Mucosa of descending colon (tissue), 3 donors: ENCODE measurements at regions not wholly inside any gene's neighbourhood (a gene's known extent, or its start where the extent isn't known, plus 50 kb on each side); places are given as distances from the start of the nearest gene placed in this dataset.

Experiments used
- ATAC-seq: fragments of 200-7000 bp; cut with Tn5 transposase; one replicate; pipeline ENCODE4 v1.9.1; 2020; ENCODE audit warnings: mild to moderate bottlenecking, moderate library complexity
- DNase-seq, 3 donors: peaks; one replicate each; pipeline ENCODE4 v3.0.0-alpha.2; 2020
- H3K36me3 ChIP-seq: fragments of 200-600 bp; one replicate; pipeline ENCODE4 v1.8.0; 2021; ENCODE audit warnings: low read depth, mild to moderate bottlenecking
- H3K4me1 ChIP-seq: fragments of 200-600 bp; one replicate; pipeline ENCODE4 v1.8.0; 2021; ENCODE audit warnings: low read depth, mild to moderate bottlenecking
- H3K4me3 ChIP-seq: fragments of 200-600 bp; one replicate; pipeline ENCODE4 v1.8.0; 2021; ENCODE audit warnings: mild to moderate bottlenecking
- H3K9me3 ChIP-seq: fragments of 200-600 bp; one replicate; pipeline ENCODE4 v1.8.0; 2021; ENCODE audit warnings: mild to moderate bottlenecking
- intact Hi-C, 2 donors: fragments of 100-400 bp; cut with DNase I in 1 of 2; cut with micrococcal nuclease in 1 of 2; formaldehyde crosslinking; loops; one replicate each; pipeline versions ENCODE4 v1.11.0 to v1.11.1; 2022; cut with DNase I, micrococcal nuclease
- TF ChIP-seq, protein P1 (sequence below): fragments of 200-600 bp; IDR thresholded peaks from one replicate; pipeline ENCODE4 v1.8.0; 2022; ENCODE audit warnings: antibody characterized with exemption, mild to moderate bottlenecking
- donor health status: DM: no; HTN: no; CAD: no; lungs with moderate emphysema.
- donor health status: DM: no; HTN: no; CAD: no.
- donor health status: DM: no; HTN: yes; CAD: no.

DNA sequence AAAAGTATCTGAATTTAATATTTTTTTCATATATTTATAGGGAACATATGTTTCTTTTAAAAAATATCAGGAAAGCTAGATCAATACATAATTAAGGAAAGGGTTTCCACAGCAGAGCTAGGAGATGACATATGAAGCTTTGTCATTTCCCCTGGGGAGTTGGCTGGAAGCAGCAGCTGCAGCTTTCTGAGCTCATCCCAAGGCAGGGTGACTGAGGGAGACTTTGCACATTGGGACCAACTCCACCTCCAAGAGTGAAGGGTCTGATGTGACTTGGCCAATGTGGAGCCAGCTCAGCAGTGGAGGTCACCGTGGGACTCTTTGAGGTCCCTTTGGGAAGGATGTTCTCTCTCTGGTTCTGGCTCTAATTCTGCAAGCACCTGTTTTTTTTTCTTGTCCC lies 315.1 kb downstream of the RDH14 start:
- Histone ChIP-seq H3K36me3 (no peaks in the 10 kb centered on the region), H3K4me3 (no peak overlapping the region), H3K9me3 (no peaks in the 10 kb centered on the region), H3K4me1 (no peaks in the 10 kb centered on the region)
- DNase-seq (no peak), ATAC-seq (no peak)
- intact Hi-C loops, result no loop called here
- TF ChIP-seq, protein P1, sequence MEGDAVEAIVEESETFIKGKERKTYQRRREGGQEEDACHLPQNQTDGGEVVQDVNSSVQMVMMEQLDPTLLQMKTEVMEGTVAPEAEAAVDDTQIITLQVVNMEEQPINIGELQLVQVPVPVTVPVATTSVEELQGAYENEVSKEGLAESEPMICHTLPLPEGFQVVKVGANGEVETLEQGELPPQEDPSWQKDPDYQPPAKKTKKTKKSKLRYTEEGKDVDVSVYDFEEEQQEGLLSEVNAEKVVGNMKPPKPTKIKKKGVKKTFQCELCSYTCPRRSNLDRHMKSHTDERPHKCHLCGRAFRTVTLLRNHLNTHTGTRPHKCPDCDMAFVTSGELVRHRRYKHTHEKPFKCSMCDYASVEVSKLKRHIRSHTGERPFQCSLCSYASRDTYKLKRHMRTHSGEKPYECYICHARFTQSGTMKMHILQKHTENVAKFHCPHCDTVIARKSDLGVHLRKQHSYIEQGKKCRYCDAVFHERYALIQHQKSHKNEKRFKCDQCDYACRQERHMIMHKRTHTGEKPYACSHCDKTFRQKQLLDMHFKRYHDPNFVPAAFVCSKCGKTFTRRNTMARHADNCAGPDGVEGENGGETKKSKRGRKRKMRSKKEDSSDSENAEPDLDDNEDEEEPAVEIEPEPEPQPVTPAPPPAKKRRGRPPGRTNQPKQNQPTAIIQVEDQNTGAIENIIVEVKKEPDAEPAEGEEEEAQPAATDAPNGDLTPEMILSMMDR, result no peak

DNA sequence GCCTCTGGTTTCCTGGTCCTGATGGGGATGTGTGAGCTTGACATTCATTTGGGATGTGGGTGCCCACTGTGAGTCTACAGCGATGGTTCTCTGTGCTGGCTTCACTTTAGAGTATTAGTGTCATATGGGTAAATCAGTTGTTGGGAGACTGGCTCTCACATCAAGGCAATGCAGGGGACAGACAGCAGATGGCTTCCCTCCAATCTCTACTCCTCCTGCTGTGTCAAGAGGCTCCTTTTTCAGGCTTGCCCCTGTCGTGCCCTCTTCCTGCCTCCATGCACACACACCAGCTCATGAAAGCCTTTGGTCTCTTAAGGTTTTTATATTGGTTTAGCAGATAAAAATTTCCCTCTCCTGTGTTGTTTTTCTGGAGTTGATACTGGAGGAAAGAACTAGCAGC lies 315.6 kb downstream of the RDH14 start:
- TF ChIP-seq, protein P1, result no peak
- Histone ChIP-seq H3K4me1 (no peaks in the 10 kb centered on the region), H3K4me3 (no peak overlapping the region), H3K9me3 (no peaks in the 10 kb centered on the region), H3K36me3 (no peaks in the 10 kb centered on the region)
- intact Hi-C loops, result no loop called here
- ATAC-seq (no peak), DNase-seq (no peak)

DNA sequence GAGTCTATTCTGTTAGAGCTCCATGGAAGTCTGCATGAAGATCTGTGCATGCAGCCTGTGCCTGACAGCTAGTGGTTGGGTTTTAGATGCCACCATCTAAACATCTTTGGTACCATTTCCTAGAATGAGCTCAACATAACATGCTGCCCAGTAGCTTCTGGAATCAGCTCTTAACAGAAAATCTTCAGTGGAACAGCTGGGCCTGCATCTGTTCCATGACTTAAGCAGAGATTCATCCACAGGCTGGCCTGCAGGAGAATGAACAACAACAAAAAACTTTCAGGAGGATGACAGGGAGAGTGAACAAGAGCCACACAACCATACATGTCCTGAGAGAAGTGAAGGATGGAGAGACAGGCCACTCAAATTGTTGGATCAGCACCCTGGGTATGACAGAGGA lies 316.6 kb downstream of the RDH14 start:
- H3K36me3 ChIP-seq, result no peaks in the 10 kb centered on the region
- ATAC-seq (no peak), DNase-seq (no peak)
- H3K9me3 ChIP-seq, result no peaks in the 10 kb centered on the region
- TF ChIP-seq, protein P1, result no peak
- H3K4me3 ChIP-seq, result no peak overlapping the region
- no peaks in the 10 kb centered on the region for H3K4me1 ChIP-seq
- intact Hi-C loops, result no loop called here

DNA sequence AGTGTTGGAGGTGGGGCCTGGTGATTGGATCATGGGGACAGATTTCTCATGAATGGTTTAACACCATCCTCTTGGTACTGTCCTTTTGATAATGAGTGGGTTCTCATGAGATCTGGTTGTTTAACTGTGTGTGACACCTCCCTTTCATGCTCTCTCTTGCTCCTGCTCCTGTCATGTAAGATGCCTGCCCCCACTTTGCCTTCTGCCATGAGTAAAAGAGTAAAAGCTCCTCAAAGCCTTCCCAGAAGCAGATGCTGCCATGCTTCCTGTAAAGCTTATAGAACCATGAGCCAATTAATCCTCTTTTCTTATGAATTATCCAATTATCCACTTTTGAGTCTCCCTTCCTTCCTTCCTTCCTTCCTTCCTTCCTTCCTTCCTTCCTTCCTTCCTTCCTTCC lies 317.7 kb downstream of the RDH14 start:
- ATAC-seq, result no peak
- no peaks in the 10 kb centered on the region for H3K4me1 ChIP-seq
- H3K9me3 ChIP-seq, result no peaks in the 10 kb centered on the region
- intact Hi-C loops, result no loop called here
- H3K4me3 ChIP-seq, result no peak overlapping the region
- H3K36me3 ChIP-seq, result no peaks in the 10 kb centered on the region
- TF ChIP-seq, protein P1, result no peak
- no peak for DNase-seq

DNA sequence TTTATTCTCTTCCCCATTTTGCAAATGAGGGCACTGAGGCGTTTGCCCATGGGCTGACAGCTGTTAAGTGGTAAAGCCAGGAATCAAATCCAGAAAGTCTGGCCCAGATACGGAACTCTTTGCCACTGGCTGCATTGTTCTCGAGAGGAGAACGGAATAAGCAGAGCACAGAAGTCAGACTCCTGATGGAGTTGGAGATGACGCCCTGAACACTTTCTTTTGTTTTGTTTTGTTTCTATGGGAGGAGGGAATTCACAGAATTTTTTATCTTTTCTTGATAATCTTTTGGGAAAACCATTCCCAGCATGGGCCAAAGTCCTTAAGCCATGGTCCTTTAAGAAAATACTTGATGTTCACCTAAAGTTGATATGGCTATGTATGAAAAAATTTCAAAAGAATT lies 322.2 kb downstream of the RDH14 start:
- intact Hi-C loops, result no loop called here
- TF ChIP-seq, protein P1, result no peak

DNA sequence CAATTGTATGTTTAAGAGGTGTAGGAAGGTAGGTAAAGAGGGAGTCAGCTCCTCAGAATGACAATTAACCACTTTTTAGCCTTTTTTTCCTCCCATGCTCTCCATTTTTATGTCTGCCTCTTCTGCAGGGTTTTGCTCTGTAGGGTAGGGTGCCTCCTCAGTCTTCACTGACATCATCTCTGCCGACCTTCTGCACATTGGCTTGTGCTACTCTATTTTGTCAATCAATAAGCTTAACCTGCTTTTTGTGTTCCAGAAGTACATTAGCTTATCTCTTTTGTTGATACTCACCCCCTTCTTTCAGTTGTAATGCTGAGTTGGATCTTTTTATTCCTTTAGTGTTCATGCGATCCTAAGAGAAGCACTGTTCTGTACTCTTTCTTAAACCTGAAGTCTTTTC lies 323.2 kb downstream of the RDH14 start:
- ATAC-seq, result no peak
- intact Hi-C loops, result no loop called here

More for the DNA sequence above, 322.2 kb downstream of the RDH14 start:
- H3K4me3 ChIP-seq, result no peak overlapping the region
- no peaks in the 10 kb centered on the region for H3K9me3 ChIP-seq
- H3K36me3 ChIP-seq, result no peaks in the 10 kb centered on the region
- H3K4me1 ChIP-seq, result no peaks in the 10 kb centered on the region
- DNase-seq (no peak), ATAC-seq (no peak)

More for the DNA sequence above, 323.2 kb downstream of the RDH14 start:
- H3K4me1 ChIP-seq, result no peaks in the 10 kb centered on the region
- H3K9me3 ChIP-seq, result no peaks in the 10 kb centered on the region
- no peaks in the 10 kb centered on the region for H3K36me3 ChIP-seq
- no peak overlapping the region for H3K4me3 ChIP-seq
- DNase-seq, result no peak
- TF ChIP-seq, protein P1, result no peak
